ENCODE measurements at regions not wholly inside any gene's neighbourhood (a gene's known extent, or its start where the extent isn't known, plus 50 kb on each side); places are given as distances from the start of the nearest gene placed in this dataset.

DNA sequence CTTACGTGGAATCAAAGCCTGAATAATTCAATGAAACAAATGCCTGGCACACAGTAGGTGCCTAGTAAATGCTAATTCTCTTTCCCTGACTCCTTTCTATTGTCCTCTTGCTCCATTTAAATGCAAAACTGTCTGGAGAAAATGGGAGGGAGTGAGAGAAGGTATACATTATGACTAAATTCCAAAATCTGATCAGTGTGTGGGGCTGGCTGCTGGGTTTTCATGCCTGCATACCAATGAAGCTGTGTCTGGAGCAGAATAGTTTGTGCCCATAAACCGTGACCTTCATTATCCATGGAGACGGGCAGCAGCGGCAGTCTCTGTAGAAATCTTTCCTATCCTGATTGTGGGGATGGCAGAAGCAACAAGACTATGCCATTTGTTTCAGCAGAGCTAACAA is 223.4 kb upstream of the ZBED5 start:
- no peak for TF ChIP-seq GATA2 (IDR thresholded peaks at IDR 0.05; ENCODE audit: low read depth, low read length)
- TF ChIP-seq GATA3 (IDR thresholded peaks at IDR 0.05; ENCODE audit: low read depth, low read length): no peak

All from SH-SY5Y (cell line).